Central memory CD4-positive, alpha-beta T cell (primary cell): ENCODE measurements at regions not wholly inside any gene's neighbourhood (a gene's known extent, or its start where the extent isn't known, plus 50 kb on each side); places are given as distances from the start of the nearest gene placed in this dataset.
A peak's percentile ranks its signal among the peaks of the same experiment; 100 is the strongest.
"Not testable (repeated sequence)": the region's sequence is repeated elsewhere in the genome, so short reads cannot be mapped to it uniquely, and the experiment has no call there.

Experiments used
- DNase-seq: peaks from one replicate; pipeline ENCODE4 v3.0.0; 2022

DNA sequence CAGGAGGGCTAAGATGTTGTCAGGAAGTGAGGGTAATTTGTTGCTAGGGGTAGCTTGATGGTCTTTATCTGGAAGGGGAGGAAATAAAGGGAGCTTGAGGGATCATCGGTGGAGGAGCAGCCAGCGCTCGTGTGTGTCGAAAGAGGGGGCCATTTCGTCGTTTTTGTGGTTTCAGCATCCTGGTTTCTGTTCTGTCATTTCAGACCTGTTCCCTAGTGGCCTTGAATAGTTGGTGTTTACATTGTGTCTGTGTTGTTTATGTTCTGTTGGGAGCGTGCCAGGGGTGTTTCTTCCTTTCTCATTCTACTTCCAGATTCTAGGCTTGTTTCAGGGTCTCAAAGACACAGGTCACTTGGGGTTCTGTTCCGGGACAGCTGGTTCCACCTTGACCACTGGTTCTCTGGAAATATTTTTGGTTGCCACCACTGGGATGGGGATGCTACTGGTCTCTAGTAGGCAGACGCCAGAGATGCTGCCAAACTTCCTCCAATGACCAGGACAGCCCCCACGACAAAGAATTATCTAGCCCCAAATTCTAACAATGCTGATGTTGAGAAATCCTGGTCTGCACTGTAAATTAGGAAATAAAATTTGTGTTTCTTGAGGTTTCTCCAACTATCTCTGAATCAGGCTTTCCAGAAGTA is 113.9 kb upstream of the NAA20 start:
- DNase-seq, result peak; percentile 6

GRCh38 chr20:19907326-19908056 is 109.7 kb upstream of the NAA20 start:
- no peak for DNase-seq

DNA sequence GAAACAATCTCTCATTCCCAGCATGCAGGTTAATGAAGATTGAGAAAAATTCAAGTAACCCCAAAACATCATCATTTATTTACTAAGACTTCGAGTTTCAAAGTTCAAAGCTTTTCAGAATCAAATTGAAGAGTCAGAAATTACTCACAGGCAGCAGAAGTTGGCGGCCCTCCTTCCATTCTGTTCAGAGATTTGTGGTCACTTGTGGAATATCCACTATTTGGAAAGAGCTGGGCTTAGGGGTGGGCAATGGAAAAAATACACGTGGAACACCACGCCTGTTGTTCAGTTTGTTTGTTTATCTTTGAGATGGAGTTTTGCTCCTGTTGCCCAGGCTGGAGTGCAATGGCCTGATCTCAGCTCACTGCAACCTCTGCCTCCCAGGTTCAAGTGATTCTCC is 108.6 kb upstream of the NAA20 start:
- no peak for DNase-seq

DNA sequence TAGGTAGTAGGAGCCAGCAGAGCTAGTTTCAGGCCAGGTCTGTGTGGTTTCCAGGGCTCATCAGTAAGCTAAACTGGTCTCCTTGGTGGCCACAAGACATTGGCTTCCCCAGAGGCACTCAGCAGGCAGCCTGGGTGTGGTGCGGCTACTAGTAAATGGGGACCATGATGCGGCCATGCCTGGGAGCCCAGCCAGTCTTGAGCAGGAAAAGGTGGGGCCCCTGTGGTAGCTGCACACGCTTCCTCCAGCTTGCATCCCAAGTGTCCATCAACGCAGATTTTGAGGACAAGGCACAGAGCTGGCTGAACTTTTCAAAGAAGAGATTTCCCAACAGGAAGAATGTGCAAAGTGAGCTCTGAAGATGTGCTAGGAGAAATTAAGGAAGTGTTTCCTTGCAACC is 107.4 kb upstream of the NAA20 start:
- no peak for DNase-seq

DNA sequence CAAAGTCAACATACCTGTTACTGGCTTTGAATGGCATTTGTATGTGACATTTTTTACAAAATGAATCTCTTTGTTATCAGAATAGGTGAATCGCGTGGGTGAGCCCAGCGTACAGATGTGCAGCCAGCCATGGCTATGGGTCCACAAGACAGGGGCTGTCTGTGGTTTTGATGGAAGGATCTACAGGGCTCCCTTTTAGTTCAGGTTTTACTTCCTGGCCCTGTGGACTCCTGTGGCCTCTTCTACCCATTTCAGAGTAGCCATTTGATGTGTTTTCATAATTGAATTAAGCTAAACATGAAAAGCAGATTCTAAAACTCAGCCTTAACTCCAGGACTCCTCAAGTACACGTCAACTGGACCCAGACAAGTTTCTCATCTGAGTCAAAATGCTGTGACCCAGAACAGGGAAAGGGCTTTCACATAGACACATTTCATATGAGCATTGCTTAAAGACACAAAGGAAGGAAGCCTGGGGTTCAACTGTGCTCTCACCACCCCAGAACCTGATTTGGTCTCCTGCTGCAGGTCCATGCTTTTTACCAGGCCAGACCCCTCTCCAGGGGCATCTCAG is 105.3 kb upstream of the NAA20 start:
- no peak for DNase-seq

DNA sequence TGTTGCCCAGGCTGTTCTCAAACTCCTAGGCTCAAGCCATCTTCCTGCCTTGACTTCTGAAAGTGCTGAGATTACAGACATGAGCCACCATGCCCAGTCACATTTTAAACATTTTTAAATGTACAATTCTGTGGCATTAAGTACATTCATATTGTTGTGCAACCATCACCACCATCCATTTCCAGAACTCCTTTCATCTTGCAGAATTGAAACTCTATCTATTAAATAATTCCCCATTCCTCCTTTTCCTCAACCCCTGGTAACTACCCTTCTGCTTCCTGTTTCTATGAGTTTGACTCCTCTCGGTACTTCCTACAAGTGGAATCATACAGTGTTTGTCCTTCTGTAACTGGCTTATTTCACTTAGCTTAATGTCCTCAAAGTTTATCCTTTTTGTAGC is 103.8 kb upstream of the NAA20 start:
- DNase-seq, result no peak

GRCh38 chr20:19913927-19914614 is 103.1 kb upstream of the NAA20 start:
- no peak for DNase-seq

DNA sequence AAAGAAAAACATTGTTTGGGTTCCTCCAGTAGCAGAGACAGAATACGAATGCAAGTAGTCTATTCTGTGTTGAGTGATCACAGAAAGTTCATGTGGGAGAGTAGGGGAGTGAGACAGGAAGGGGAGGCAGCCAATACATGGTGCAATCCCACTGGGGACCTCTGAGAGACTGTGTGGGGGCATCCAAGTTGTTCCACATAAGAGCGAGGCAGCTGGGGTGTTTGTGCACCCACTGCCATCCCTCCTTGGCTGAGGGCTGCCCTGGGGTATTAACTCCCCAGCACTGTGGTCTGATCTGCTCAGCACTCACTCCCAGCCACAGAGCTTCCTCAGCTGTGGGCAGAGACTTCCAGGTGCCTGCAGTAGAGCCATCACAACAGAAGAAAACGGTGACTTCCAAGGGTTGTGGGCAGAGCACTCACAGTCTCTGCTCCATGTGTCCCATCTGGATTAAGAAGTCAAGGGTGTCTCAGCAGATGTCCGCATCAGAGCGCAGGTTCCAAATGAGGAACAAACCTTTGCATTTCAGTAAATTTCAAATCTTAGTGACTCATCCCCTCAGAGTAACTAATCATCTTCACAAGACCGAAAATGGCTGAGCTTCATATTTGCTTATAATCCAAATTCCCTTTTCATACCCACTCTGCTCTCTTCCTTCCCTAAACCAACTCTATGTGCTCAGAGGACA is 101.9 kb upstream of the NAA20 start:
- no peak for DNase-seq

GRCh38 chr20:19916531-19917485 is 100.4 kb upstream of the NAA20 start:
- no peak for DNase-seq

GRCh38 chr20:19918965-19919329 is 98.2 kb upstream of the NAA20 start:
- no peak for DNase-seq

DNA sequence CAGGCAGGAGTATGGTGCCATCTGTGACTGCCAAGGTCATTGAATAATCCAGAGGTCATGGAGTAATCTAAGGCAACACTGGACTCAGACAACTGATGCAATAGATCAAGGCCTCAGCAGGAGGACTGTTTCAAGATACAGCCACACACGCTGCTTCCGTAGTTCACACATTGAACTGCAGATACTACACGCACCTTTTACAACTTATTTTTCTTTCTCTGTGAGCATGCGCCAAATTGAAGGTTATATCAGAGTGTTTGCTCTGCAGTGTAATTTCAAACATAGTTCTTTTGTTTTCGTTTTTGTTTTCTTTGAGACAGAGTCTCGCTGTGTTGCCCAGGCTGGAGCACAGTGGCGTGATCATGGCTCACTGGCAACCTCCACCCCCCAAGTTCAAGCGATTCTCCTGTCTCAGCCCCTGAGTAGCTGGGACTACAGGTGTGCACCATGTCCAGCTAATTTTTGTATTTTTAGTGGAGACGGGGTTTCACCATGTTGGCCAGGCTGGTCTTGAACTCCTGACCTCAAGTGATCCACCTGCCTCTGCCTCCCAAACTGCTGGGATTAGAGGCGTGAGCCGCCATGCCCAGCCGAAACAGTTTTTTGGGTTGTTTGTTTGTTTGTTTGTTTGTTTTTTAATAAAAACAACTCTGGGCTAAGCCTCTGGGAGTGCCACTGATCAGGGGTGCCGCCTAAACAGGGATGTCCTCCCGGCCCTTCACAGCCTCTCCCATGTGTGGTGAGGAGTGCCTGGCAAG is 96.6 kb upstream of the NAA20 start:
- DNase-seq, result no peak

DNA sequence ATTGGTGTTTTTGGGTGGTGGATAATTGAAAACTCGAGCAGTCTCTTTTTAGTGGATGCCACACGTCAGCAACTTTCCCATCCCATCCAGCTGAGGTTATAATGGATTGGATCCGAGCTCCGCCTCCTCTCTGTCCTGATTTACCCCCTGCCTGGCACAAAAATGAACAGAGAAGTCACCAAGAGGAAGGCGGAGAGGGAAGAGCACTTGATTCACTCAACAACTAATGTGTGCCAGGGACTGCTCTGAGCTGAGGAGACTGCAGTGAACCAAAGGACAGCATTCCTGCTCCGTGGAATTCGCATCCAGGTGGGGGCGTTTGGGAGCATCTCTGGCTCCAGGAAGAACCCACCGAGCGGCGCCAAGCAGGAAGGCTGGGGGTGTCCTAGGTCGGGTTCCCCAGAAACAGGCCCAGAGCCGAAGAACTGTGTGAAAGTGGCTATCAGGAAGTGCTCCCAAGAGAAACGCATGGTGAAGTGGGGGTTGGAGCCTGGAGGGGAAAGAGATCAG is 95.8 kb upstream of the NAA20 start:
- DNase-seq, result no peak

- not testable (repeated sequence) for DNase-seq
Measured at GRCh38 chr20:19921829-19922228, 95.3 kb upstream of the NAA20 start.

DNA sequence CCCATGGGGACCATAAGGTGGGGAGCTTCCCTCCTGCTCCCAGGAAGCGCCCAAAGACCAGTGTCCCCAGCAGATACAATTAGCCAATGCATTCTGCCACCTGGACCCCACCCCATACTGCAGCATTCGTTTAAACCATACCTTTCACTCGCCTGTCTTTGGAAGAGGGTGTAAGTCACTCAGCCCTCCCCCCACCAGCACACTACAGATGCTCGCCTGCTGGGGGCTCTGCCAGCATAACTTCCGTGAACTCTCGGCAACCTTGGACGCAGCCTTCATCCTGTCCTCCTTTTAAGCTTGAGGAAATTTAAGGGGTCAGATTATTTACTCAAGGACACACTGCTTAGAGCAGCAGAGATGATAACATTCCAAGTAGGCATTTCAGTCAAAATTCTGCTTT is 94.4 kb upstream of the NAA20 start:
- no peak for DNase-seq

DNA sequence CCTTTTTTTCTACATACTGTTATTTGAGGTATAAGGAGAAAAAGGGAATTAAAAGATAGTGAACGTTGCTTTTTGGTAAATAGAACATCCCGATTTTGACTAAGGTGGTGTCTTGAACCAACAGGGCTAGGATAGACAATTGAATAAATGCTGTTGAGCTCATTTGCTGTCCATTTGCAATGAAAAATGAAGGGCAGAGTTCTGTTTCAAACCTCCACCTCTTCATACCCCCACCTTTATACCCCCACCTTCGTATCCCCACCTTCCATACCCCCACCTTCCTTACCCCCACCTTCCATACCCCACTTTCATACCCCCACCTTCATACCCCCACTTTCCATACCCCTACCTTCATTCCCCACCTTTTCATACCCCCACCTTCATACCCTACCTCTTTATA is 93.4 kb upstream of the NAA20 start:
- DNase-seq, result no peak

DNA sequence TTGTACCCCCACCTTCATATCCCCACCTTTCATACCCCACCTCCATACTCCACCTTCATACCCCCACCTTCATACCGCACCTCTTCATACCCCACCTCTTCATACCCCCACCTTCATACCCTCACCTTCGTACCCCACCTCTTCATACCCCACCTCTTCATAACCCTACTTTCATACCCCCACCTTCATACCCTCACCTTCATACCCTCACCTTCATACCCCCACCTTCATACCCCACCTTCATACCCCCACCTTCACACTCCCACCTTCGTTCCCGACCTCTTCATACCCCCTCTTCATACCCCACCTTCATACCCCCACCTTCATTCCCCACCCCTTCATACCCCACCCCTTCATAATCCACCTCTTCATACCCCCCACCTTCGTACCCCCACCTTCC is 92.9 kb upstream of the NAA20 start:
- DNase-seq, result no peak

- DNase-seq, result no peak
Measured at GRCh38 chr20:19926591-19926990, 90.6 kb upstream of the NAA20 start.

- no peak for DNase-seq
Measured at GRCh38 chr20:19928328-19929011, 88.7 kb upstream of the NAA20 start.

- no peak for DNase-seq
Measured at GRCh38 chr20:19929012-19929360, 88.2 kb upstream of the NAA20 start.

DNA sequence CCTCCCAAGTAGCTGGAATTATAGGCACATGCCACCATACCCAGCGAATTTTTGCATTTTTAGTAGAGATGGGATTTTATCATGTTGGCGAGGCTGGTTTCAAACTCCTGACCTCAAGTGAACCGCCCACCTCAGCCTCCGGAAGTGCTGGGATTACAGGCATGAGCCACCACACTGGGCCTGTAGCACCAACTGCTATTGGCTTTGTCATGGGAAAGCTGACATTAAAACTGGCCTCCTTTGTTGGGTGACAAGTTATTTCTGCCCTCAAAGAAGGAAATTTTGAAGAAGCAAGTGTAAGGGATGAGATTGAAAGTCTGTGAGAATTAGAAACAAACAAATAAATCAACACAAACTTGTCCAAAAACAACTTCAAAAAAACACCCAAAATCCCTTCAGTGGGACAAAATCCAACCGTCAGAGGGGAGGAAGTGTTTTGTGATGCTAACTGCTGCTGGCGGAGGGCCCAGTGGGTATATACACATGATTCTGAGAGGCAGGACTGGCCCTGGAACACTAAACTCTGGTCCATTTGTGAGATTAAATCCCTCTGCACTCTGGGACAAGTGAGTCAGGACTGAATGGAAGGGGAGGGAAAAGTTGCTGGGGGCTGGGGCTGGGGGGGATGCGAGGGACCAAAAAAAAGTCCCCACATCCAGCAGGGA is 87.5 kb upstream of the NAA20 start:
- DNase-seq, result no peak
